HG03521 (cell line): ENCODE measurements at regions not wholly inside any gene's neighbourhood (a gene's known extent, or its start where the extent isn't known, plus 50 kb on each side); places are given as distances from the start of the nearest gene placed in this dataset.

Experiments
- ATAC-seq: cut with Tn5 transposase; IDR thresholded peaks from one replicate; pipeline ENCODE4 v1.9.1; 2021; ENCODE audit warnings: mild to moderate bottlenecking, moderate library complexity; ENCODE audit not compliant: unreplicated experiment

GRCh38 chr2:16150456-16151280, 210.3 kb downstream of the MYCN start:
- ATAC-seq, result no peak

DNA sequence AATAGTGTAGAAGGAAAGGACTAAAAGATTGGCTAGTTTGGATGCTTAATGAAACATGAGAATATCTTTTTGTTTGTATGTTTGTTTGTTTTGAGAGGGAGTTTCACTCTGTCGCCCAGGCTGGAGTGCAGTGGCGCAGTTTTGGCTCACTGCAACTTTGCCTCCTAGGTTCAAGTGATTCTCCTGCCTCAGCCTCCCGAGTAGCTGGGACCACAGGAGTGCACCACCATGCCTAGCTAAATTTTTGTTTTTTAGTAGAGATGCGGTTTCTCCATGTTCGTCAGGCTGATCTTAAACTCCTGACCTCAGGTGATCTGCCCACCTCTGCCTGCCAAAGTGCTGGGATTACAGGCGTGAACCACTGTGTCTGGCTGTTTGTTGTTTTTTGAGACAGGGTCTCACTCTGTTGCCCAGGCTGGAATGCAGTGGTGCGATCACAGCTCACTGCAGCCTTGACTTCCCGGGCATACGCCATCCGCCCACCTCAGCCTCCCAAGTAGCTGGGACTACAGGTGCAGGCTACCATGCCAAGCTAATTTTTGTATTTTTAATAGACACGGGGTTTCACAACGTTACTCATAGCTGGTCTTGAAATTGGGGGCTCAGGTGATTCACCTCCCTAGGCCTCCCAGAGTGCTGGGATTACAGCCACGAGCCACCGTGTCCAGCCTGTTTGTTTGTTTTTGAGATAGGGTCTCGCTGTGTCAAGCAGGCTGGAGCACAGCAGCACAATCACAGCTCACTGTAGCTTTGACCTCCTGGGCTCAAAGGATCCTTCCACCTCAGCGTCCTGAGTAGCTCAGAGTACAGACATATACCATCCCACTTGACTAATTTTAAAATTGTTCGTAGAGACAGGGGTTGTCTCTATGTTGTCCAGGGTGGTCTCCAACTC, 209.2 kb downstream of the MYCN start:
- no peak for ATAC-seq

DNA sequence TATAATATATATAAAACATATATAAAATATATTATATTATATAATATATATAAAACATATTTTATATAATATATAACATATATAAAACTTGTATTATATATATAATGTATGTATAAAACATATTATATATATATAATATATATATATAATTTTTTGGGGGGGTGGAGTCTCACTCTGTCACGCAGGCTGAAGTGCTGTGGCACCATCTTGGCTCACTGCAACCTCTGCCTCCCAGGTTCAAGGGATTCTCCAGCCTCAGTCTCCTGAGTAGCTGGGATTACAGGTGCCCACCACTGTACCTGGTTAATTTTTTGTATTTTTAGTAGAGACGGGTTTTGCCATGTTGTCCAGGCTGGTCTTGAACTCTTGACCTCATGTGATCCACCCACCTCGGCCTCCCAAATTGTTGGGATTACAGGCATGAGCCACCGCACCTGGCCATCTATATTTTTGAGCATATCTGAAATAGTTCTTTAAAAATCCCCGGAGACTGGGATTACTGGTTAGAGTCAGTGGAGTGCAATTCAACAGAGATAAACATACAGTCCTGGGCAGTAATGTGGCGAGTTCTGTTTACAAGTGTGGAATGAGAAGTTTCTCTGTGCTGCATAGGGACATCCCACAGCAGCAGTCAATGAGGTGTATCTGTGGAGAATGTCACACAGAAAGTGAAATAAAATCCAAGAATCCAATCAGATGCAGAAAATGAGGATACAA, 208.4 kb downstream of the MYCN start:
- ATAC-seq, result no peak

GRCh38 chr2:16142383-16143361, 202.3 kb downstream of the MYCN start:
- ATAC-seq, result no peak

- no peak for ATAC-seq
Observed at GRCh38 chr2:16141641-16141921, 201.2 kb downstream of the MYCN start.

- no peak for ATAC-seq
Observed at GRCh38 chr2:16140771-16141640, 200.7 kb downstream of the MYCN start.

GRCh38 chr2:16139663-16140615, 199.6 kb downstream of the MYCN start:
- no peak for ATAC-seq

DNA sequence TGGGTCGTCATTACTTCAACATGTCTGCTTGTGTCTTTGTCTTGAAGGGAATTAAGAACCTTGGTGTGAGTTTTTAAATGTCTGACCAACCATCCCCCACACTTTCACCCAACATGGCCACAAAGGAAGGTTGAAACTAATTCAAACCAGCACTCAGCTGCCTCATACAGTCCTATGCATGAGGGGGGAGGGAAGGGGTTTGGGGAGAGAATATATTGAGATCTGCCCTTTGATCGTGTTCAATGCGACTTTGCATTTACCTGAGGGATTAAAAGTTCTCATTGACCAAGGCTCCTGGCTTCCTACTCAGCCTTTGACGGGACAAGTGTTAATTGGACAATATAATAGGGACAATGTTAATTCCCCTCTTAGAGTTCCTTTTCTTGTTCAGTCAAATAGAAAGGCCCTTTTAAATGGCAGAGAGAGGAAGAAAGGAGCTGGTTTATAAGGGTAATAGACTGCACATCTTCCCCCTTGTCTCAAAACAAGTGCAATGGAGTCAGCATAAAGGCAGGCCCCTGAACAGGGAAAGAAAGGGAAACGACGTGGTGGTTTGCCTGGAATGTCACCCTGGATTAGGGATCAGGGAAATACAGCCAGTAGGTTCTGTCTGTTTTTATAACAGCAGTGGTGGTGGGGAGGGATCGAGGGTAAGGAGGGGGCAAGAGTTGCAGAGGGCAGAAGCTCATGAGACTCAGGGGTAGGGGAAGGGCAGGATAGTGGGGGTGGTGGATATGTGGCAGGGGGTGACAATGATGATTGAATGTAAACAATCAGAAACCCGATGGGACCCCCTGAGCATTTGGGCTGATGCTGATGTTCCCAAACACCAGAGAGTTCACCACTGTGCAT, 198.7 kb downstream of the MYCN start:
- no peak for ATAC-seq

- no peak for ATAC-seq
Observed at GRCh38 chr2:16137080-16137755, 196.9 kb downstream of the MYCN start.

DNA sequence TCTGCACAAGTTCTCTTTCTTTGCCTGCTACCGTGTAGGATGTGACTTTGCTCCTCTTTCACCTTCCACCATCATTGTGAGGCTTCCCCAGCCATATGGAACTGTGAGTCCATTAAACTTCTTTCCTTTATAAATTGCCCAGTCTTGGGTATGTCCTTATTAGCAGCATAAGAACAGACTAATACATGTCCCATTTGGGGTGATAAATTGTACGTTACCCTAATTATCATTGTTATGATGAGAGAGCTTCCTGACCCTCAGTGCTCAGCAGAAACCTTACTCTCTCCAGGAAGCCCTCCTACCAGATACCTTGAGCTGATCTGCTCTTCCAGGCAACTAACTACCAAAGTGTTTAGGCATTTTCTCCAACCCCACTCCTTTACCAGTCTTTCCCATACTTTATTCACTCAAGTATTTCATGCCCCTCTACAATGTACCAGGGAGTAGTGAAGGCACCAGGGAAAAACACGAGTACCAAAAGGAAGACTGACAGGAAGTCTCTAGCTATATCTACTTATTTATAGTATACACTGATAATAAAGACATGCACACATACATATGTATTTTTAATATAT, 196.2 kb downstream of the MYCN start:
- no peak for ATAC-seq

- ATAC-seq, result no peak
Observed at GRCh38 chr2:16135913-16136310, 195.6 kb downstream of the MYCN start.

- ATAC-seq, result no peak
Observed at GRCh38 chr2:16135196-16135912, 195.0 kb downstream of the MYCN start.

DNA sequence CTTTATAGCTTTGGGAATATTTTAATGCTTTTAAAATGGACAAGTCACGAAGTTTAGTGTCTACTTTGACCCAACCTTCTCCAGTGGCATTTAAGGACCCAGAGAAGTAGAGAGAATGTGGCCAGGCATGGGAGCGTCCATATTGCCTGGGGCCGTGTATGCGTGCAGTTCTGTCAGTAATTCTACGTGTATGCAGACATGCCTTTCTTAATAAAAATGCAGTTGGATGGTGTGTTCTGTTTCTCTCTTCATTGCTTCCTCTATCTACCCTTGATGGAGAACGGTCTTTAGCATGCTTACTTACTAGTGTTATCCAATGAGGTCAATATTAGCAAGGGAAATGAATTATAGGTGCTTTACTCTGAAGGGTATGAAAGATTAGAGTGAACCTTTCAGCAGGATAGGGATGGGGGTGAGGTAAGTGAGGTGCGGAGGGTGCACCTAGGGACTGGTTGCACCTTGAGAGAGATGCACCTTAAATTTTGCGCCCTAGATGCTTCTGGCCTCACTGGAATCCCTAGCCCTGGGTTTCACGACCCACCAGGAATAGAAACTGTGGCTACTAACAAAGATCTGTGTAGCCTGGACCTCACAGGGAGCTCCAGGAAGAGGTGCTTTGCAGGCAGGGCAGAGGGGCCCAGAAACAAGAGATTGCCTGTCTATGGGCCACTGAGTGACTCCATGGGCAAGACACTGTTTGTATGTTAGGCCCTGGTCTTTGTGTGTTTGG, 194.3 kb downstream of the MYCN start:
- no peak for ATAC-seq

- ATAC-seq, result no peak
Observed at GRCh38 chr2:16130906-16131400, 190.6 kb downstream of the MYCN start.

GRCh38 chr2:16130541-16130880, 190.2 kb downstream of the MYCN start:
- no peak for ATAC-seq
